GM23338 (cell line): ENCODE measurements at regions not wholly inside any gene's neighbourhood (a gene's known extent, or its start where the extent isn't known, plus 50 kb on each side); places are given as distances from the start of the nearest gene placed in this dataset.

Experiments
- CREB1 ChIP-seq: fragments of 250-450 bp; sonication (Bioruptor Pico); IDR thresholded peaks from 2 replicates; pipeline ENCODE4 v1.5.0; 2020; ENCODE audit warnings: low read depth, mild to moderate bottlenecking, moderate library complexity
- CTCF ChIP-seq, 2 experiments: fragments of 200-600 bp in 1 of 2; sonication (generic) in 1 of 2; conservative IDR thresholded peaks; 2 replicates each; pipeline versions ENCODE4 v1.5.1 to v1.6.1; 2016 to 2017; ENCODE audit warnings: antibody characterized with exemption in 2 of 2, low read depth in 2 of 2, mild to moderate bottlenecking in 2 of 2, moderate library complexity in 1 of 2
- EZH2 ChIP-seq: fragments of 200-600 bp; sonication (generic); IDR thresholded peaks from one replicate; pipeline ENCODE4 v1.8.0; 2017; ENCODE audit warnings: antibody characterized with exemption, mild to moderate bottlenecking, low read depth; ENCODE audit not compliant: unreplicated experiment
- EZH2phosphoT487 ChIP-seq: fragments of 200-600 bp; sonication (generic); IDR thresholded peaks from one replicate; pipeline ENCODE4 v1.8.1; 2018; ENCODE audit warnings: antibody characterized with exemption; ENCODE audit not compliant: unreplicated experiment
- JUNB ChIP-seq: IDR thresholded peaks from one replicate; pipeline ENCODE4 v1.6.1; 2016; ENCODE audit warnings: antibody characterized with exemption; ENCODE audit not compliant: unreplicated experiment
- NANOG ChIP-seq: IDR thresholded peaks from 2 replicates; pipeline ENCODE4 v1.6.1; 2016; ENCODE audit warnings: antibody characterized with exemption, borderline replicate concordance
- POLR2AphosphoS5 ChIP-seq: IDR thresholded peaks from 2 replicates; pipeline ENCODE4 v1.6.1; 2016; ENCODE audit warnings: antibody characterized with exemption, low read depth
- STAT1 ChIP-seq: IDR thresholded peaks from one replicate; pipeline ENCODE4 v1.6.1; 2016; ENCODE audit warnings: antibody characterized with exemption; ENCODE audit not compliant: unreplicated experiment
- ZNF114 ChIP-seq: fragments of 250-450 bp; sonication (Bioruptor Pico); IDR thresholded peaks from 2 replicates; pipeline ENCODE4 v1.5.0; 2020; ENCODE audit warnings: mild to moderate bottlenecking, moderate library complexity
- ZNF331 ChIP-seq: fragments of 250-450 bp; sonication (Bioruptor Pico); IDR thresholded peaks from 2 replicates; pipeline ENCODE4 v1.5.0; 2020; ENCODE audit warnings: low read depth, mild to moderate bottlenecking, moderate library complexity
- TF ChIP-seq, protein P1 (sequence below): IDR thresholded peaks from one replicate; pipeline ENCODE4 v1.6.1; 2018; ENCODE audit warnings: antibody characterized with exemption; ENCODE audit not compliant: unreplicated experiment
- TF ChIP-seq, protein P2 (sequence below): IDR thresholded peaks from 2 replicates; pipeline ENCODE4 v1.6.1; 2016; ENCODE audit warnings: antibody characterized with exemption
- TF ChIP-seq, protein P3 (sequence below): fragments of 250-450 bp; sonication (Bioruptor Pico); IDR thresholded peaks from 2 replicates; pipeline ENCODE4 v1.5.0; 2020; ENCODE audit warnings: mild to moderate bottlenecking, moderate library complexity

DNA sequence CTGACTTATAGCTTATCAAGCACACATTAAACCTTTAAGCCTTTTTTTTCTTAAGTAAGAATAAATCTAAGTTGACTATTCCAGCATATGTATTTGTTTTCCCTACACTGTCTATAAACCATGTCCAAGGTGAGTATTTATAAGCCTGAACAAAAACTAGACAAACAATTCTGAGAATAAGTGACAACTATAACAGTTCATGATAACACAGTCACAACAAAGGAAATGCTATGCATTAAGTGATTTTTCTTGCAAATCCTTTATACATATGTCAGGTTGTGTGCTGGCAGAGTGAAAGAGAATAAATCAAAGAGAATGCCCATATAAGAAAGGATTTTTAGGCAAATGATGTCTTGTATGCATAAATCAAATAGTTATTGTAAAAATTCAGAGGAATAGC is 408.8 kb upstream of the KIF2A start:
- TF ChIP-seq NANOG (no peak), CTCF (conservative IDR thresholded peaks at IDR 0.05; ENCODE audit: low read depth in 2 of 2) (no peak), EZH2 (no peak), JUNB (no peak), POLR2AphosphoS5 (no peak), EZH2phosphoT487 (no peak), CREB1 (CRISPR knock-in tag) (no peak), ZNF114 (no peak), STAT1 (no peak), ZNF331 (CRISPR knock-in tag) (no peak)
- TF ChIP-seq, protein P1, sequence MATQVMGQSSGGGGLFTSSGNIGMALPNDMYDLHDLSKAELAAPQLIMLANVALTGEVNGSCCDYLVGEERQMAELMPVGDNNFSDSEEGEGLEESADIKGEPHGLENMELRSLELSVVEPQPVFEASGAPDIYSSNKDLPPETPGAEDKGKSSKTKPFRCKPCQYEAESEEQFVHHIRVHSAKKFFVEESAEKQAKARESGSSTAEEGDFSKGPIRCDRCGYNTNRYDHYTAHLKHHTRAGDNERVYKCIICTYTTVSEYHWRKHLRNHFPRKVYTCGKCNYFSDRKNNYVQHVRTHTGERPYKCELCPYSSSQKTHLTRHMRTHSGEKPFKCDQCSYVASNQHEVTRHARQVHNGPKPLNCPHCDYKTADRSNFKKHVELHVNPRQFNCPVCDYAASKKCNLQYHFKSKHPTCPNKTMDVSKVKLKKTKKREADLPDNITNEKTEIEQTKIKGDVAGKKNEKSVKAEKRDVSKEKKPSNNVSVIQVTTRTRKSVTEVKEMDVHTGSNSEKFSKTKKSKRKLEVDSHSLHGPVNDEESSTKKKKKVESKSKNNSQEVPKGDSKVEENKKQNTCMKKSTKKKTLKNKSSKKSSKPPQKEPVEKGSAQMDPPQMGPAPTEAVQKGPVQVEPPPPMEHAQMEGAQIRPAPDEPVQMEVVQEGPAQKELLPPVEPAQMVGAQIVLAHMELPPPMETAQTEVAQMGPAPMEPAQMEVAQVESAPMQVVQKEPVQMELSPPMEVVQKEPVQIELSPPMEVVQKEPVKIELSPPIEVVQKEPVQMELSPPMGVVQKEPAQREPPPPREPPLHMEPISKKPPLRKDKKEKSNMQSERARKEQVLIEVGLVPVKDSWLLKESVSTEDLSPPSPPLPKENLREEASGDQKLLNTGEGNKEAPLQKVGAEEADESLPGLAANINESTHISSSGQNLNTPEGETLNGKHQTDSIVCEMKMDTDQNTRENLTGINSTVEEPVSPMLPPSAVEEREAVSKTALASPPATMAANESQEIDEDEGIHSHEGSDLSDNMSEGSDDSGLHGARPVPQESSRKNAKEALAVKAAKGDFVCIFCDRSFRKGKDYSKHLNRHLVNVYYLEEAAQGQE, result no peak
- TF ChIP-seq, protein P2, sequence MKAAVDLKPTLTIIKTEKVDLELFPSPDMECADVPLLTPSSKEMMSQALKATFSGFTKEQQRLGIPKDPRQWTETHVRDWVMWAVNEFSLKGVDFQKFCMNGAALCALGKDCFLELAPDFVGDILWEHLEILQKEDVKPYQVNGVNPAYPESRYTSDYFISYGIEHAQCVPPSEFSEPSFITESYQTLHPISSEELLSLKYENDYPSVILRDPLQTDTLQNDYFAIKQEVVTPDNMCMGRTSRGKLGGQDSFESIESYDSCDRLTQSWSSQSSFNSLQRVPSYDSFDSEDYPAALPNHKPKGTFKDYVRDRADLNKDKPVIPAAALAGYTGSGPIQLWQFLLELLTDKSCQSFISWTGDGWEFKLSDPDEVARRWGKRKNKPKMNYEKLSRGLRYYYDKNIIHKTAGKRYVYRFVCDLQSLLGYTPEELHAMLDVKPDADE, result no peak
- TF ChIP-seq, protein P3, sequence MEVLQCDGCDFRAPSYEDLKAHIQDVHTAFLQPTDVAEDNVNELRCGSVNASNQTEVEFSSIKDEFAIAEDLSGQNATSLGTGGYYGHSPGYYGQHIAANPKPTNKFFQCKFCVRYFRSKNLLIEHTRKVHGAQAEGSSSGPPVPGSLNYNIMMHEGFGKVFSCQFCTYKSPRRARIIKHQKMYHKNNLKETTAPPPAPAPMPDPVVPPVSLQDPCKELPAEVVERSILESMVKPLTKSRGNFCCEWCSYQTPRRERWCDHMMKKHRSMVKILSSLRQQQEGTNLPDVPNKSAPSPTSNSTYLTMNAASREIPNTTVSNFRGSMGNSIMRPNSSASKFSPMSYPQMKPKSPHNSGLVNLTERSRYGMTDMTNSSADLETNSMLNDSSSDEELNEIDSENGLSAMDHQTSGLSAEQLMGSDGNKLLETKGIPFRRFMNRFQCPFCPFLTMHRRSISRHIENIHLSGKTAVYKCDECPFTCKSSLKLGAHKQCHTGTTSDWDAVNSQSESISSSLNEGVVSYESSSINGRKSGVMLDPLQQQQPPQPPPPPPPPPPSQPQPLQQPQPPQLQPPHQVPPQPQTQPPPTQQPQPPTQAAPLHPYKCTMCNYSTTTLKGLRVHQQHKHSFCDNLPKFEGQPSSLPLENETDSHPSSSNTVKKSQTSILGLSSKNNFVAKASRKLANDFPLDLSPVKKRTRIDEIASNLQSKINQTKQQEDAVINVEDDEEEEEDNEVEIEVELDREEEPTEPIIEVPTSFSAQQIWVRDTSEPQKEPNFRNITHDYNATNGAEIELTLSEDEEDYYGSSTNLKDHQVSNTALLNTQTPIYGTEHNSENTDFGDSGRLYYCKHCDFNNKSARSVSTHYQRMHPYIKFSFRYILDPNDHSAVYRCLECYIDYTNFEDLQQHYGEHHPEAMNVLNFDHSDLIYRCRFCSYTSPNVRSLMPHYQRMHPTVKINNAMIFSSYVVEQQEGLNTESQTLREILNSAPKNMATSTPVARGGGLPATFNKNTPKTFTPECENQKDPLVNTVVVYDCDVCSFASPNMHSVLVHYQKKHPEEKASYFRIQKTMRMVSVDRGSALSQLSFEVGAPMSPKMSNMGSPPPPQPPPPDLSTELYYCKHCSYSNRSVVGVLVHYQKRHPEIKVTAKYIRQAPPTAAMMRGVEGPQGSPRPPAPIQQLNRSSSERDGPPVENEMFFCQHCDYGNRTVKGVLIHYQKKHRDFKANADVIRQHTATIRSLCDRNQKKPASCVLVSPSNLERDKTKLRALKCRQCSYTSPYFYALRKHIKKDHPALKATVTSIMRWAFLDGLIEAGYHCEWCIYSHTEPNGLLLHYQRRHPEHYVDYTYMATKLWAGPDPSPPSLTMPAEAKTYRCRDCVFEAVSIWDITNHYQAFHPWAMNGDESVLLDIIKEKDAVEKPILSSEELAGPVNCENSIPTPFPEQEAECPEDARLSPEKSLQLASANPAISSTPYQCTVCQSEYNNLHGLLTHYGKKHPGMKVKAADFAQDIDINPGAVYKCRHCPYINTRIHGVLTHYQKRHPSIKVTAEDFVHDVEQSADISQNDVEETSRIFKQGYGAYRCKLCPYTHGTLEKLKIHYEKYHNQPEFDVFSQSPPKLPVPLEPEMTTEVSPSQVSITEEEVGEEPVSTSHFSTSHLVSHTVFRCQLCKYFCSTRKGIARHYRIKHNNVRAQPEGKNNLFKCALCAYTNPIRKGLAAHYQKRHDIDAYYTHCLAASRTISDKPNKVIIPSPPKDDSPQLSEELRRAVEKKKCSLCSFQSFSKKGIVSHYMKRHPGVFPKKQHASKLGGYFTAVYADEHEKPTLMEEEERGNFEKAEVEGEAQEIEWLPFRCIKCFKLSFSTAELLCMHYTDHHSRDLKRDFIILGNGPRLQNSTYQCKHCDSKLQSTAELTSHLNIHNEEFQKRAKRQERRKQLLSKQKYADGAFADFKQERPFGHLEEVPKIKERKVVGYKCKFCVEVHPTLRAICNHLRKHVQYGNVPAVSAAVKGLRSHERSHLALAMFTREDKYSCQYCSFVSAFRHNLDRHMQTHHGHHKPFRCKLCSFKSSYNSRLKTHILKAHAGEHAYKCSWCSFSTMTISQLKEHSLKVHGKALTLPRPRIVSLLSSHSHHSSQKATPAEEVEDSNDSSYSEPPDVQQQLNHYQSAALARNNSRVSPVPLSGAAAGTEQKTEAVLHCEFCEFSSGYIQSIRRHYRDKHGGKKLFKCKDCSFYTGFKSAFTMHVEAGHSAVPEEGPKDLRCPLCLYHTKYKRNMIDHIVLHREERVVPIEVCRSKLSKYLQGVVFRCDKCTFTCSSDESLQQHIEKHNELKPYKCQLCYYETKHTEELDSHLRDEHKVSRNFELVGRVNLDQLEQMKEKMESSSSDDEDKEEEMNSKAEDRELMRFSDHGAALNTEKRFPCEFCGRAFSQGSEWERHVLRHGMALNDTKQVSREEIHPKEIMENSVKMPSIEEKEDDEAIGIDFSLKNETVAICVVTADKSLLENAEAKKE (CRISPR knock-in tag), result no peak
